ENCODE measurements at regions not wholly inside any gene's neighbourhood (a gene's known extent, or its start where the extent isn't known, plus 50 kb on each side); places are given as distances from the start of the nearest gene placed in this dataset.
A peak's percentile ranks its signal among the peaks of the same experiment; 100 is the strongest.

GRCh38 chr13:90545070-90545840 is 802.2 kb upstream of the MIR17HG start:
- Histone ChIP-seq H3K36me3 (ENCODE audit: control insufficient read depth, insufficient read depth, low read length) (no peaks in the 10 kb centered on the region), H3K79me2 (no peaks in the 10 kb centered on the region), H3K4me1 (no peaks in the 10 kb centered on the region), H3K9ac (no peak overlapping the region), H3K4me2 (ENCODE audit: low read length) (no peak overlapping the region), H3K27me3 (ENCODE audit: control insufficient read depth, insufficient read depth, low read length) (no peaks in the 10 kb centered on the region), H2AFZ (no peak overlapping the region), H3K9me3 (ENCODE audit: control insufficient read depth, low read length) (no peaks in the 10 kb centered on the region), H3K4me3 (ENCODE audit: low read depth, low read length) (no peak overlapping the region), H3K27ac (no peak overlapping the region)
- TF ChIP-seq, protein P1, sequence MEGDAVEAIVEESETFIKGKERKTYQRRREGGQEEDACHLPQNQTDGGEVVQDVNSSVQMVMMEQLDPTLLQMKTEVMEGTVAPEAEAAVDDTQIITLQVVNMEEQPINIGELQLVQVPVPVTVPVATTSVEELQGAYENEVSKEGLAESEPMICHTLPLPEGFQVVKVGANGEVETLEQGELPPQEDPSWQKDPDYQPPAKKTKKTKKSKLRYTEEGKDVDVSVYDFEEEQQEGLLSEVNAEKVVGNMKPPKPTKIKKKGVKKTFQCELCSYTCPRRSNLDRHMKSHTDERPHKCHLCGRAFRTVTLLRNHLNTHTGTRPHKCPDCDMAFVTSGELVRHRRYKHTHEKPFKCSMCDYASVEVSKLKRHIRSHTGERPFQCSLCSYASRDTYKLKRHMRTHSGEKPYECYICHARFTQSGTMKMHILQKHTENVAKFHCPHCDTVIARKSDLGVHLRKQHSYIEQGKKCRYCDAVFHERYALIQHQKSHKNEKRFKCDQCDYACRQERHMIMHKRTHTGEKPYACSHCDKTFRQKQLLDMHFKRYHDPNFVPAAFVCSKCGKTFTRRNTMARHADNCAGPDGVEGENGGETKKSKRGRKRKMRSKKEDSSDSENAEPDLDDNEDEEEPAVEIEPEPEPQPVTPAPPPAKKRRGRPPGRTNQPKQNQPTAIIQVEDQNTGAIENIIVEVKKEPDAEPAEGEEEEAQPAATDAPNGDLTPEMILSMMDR (IDR thresholded peaks at IDR 0.05): no peak

DNA sequence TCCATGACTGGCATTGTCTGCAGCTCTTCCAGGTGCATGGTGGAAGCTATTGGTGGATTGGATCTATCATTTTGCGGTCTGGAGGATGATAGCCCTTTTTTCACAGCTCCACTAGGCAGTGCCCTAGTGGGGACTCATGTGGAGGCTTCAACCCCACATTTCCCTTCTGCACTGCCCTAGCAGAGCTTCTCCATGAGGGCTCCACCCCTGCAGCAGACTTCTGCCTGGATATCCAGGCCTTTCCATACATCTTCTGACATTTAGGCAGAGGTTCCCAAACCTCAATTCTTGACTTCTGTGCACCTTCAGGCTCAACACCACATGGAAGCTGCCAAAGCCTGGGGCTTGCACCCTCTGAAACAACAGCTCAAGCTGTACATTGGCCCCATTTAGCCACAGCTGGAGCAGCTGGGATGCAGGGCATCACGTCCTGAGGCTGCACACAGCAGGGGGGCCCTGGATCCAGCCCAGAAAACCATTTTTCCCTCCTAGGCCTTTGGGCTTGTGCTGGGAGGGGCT is 800.2 kb upstream of the MIR17HG start:
- no peak overlapping the region for H3K27ac ChIP-seq
- H3K36me3 ChIP-seq (ENCODE audit: control insufficient read depth, insufficient read depth, low read length): no peaks in the 10 kb centered on the region
- H3K9me3 ChIP-seq (ENCODE audit: control insufficient read depth, low read length): no peaks in the 10 kb centered on the region
- H3K4me3 ChIP-seq (ENCODE audit: low read depth, low read length): no peak overlapping the region
- no peak overlapping the region for H3K9ac ChIP-seq
- no peaks in the 10 kb centered on the region for H3K27me3 ChIP-seq (ENCODE audit: control insufficient read depth, insufficient read depth, low read length)
- no peaks in the 10 kb centered on the region for H3K79me2 ChIP-seq
- H2AFZ ChIP-seq: no peak overlapping the region
- TF ChIP-seq, protein P1 (IDR thresholded peaks at IDR 0.05): no peak
- H3K4me1 ChIP-seq: no peaks in the 10 kb centered on the region
- H3K4me2 ChIP-seq (ENCODE audit: low read length): no peak overlapping the region

DNA sequence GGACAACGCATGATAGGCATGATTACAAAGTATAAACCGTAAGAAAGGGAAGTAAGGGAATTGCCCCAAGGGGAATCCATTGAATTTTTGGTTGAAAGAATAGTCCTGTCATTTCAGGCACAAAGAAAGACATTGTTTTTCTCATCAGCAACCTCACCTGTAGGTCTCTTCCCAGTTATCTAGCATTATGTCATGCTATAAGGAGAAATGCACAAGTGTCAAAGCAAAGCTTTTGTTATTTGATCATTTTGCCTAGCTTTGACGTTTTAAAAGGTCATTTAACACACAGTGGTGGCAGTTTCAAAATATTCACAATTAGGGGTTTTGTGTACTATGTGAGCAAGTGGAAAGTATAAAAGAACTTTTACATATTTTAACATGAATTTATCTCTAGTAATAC is 796.2 kb upstream of the MIR17HG start:
- no peak overlapping the region for H3K9ac ChIP-seq
- H3K79me2 ChIP-seq: no peaks in the 10 kb centered on the region
- H2AFZ ChIP-seq: no peak overlapping the region
- no peaks in the 10 kb centered on the region for H3K27me3 ChIP-seq (ENCODE audit: control insufficient read depth, insufficient read depth, low read length)
- no peak overlapping the region for H3K4me2 ChIP-seq (ENCODE audit: low read length)
- TF ChIP-seq, protein P1 (IDR thresholded peaks at IDR 0.05): no peak
- no peaks in the 10 kb centered on the region for H3K4me1 ChIP-seq
- H3K36me3 ChIP-seq (ENCODE audit: control insufficient read depth, insufficient read depth, low read length): no peaks in the 10 kb centered on the region
- H3K9me3 ChIP-seq (ENCODE audit: control insufficient read depth, low read length): no peaks in the 10 kb centered on the region
- H3K27ac ChIP-seq: no peak overlapping the region
- no peak overlapping the region for H3K4me3 ChIP-seq (ENCODE audit: low read depth, low read length)

DNA sequence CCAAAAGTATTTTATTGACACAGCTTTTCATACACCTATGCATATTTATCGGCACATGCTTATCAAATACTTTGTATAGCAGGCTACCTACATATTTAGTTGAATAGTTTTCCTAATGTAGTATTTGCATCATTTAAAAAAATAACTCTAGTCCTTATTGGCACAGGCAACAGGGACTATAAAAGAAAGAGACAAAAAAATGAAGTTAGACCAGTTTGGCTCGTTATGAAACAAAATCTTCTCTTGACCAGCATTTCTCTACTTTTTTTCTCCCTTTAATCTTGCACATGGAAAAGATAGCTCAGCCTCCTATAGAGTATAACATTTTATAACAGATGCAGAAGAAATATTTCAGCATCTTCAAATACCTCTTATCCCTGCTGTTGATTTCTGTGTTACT is 794.8 kb upstream of the MIR17HG start:
- Histone ChIP-seq H3K9ac (no peak overlapping the region), H3K27me3 (ENCODE audit: control insufficient read depth, insufficient read depth, low read length) (no peaks in the 10 kb centered on the region), H3K79me2 (no peaks in the 10 kb centered on the region), H3K9me3 (ENCODE audit: control insufficient read depth, low read length) (no peaks in the 10 kb centered on the region), H3K4me3 (ENCODE audit: low read depth, low read length) (no peak overlapping the region), H3K27ac (no peak overlapping the region), H2AFZ (no peak overlapping the region), H3K36me3 (ENCODE audit: control insufficient read depth, insufficient read depth, low read length) (no peaks in the 10 kb centered on the region), H3K4me2 (ENCODE audit: low read length) (peak overlapping the region; percentile 10), H3K4me1 (no peaks in the 10 kb centered on the region)
- TF ChIP-seq, protein P1 (IDR thresholded peaks at IDR 0.05): no peak

GRCh38 chr13:90553159-90553558 is 794.3 kb upstream of the MIR17HG start:
- Histone ChIP-seq H3K9me3 (ENCODE audit: control insufficient read depth, low read length) (no peaks in the 10 kb centered on the region), H3K9ac (no peak overlapping the region), H3K4me2 (ENCODE audit: low read length) (peak overlapping the region; percentile 10), H3K4me1 (no peaks in the 10 kb centered on the region), H3K27ac (no peak overlapping the region), H3K79me2 (no peaks in the 10 kb centered on the region), H3K27me3 (ENCODE audit: control insufficient read depth, insufficient read depth, low read length) (no peaks in the 10 kb centered on the region), H3K36me3 (ENCODE audit: control insufficient read depth, insufficient read depth, low read length) (no peaks in the 10 kb centered on the region), H2AFZ (no peak overlapping the region), H3K4me3 (ENCODE audit: low read depth, low read length) (no peak overlapping the region)
- TF ChIP-seq, protein P1 (IDR thresholded peaks at IDR 0.05): no peak

All from parathyroid adenoma (tissue), 2 donors.